Calu3 (cell line): ENCODE measurements at regions not wholly inside any gene's neighbourhood (a gene's known extent, or its start where the extent isn't known, plus 50 kb on each side); places are given as distances from the start of the nearest gene placed in this dataset.

Source experiments
- BruUV-seq: library from RNA; stranded (reverse); fragments of 400-500 nt; replicated peaks from 2 replicates; lab custom pipeline; 2021; lab: Mats Ljungman, UMichigan
- CTCF ChIA-PET: fragments of 300-600 bp; sonication (Branson Sonifier 250); formaldehyde crosslinking; loops from one replicate; lab custom pipeline; 2022; ENCODE audit warnings: antibody characterized with exemption; lab: Charles Lee
- DNase-seq: peaks from one replicate; pipeline ENCODE4 v3.0.0; 2022
- H3K27ac Mint-ChIP-seq: one replicate; pipeline ENCODE4 v1.8.0; 2022; ENCODE audit warnings: mixed read lengths; ENCODE audit not compliant: unreplicated experiment
- H3K27me3 Mint-ChIP-seq: one replicate; pipeline ENCODE4 v1.8.0; 2022; ENCODE audit warnings: mixed read lengths; ENCODE audit not compliant: unreplicated experiment
- H3K36me3 Mint-ChIP-seq: one replicate; pipeline ENCODE4 v1.8.0; 2022; ENCODE audit warnings: mild to moderate bottlenecking, moderate library complexity, mixed read lengths; ENCODE audit not compliant: insufficient read depth, unreplicated experiment
- H3K4me1 Mint-ChIP-seq: one replicate; pipeline ENCODE4 v1.8.0; 2022; ENCODE audit warnings: mild to moderate bottlenecking, low read depth, mixed read lengths; ENCODE audit not compliant: unreplicated experiment
- H3K4me3 Mint-ChIP-seq: one replicate; pipeline ENCODE4 v1.8.0; 2022; ENCODE audit warnings: mild to moderate bottlenecking, low read depth, moderate library complexity, mixed read lengths; ENCODE audit not compliant: unreplicated experiment
- H3K9me3 Mint-ChIP-seq: one replicate; pipeline ENCODE4 v1.8.0; 2022; ENCODE audit warnings: low read depth, mixed read lengths; ENCODE audit not compliant: unreplicated experiment
- intact Hi-C: fragments of 100-400 bp; cut with micrococcal nuclease; formaldehyde crosslinking; loops from one replicate; pipeline ENCODE4 v1.10.0; 2022; ENCODE audit not compliant: unreplicated experiment
- TF ChIP-seq, protein P1 (sequence below): fragments of 200-600 bp; IDR thresholded peaks from one replicate; pipeline ENCODE4 v1.8.0; 2022; ENCODE audit warnings: antibody characterized with exemption; ENCODE audit not compliant: unreplicated experiment

DNA sequence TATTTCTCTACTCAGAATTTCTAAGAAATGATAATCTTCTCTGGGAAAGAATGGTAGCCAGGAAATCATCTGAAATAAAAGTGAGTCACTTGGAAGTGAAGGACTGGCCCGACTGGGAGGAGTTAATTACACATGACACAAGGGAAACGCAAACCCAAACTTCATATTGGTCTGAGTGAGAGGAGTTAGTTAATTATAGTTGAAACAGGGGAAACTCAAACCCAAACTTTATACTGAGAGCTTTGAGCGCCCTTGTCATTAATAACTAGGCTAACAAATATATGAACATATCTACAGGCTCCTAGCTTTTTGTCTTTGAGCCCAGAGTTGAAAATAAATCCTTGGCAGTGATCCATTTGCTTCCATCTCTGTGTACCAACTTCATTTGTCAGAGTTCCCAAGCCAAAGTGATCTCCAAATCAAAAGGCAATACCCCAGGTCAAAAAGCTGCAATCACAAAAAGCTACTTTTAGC lies 187.8 kb upstream of the COL3A1 start:
- intact Hi-C loops, result no loop called here
- TF ChIP-seq, protein P1, sequence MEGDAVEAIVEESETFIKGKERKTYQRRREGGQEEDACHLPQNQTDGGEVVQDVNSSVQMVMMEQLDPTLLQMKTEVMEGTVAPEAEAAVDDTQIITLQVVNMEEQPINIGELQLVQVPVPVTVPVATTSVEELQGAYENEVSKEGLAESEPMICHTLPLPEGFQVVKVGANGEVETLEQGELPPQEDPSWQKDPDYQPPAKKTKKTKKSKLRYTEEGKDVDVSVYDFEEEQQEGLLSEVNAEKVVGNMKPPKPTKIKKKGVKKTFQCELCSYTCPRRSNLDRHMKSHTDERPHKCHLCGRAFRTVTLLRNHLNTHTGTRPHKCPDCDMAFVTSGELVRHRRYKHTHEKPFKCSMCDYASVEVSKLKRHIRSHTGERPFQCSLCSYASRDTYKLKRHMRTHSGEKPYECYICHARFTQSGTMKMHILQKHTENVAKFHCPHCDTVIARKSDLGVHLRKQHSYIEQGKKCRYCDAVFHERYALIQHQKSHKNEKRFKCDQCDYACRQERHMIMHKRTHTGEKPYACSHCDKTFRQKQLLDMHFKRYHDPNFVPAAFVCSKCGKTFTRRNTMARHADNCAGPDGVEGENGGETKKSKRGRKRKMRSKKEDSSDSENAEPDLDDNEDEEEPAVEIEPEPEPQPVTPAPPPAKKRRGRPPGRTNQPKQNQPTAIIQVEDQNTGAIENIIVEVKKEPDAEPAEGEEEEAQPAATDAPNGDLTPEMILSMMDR, result no peak
- Mint-ChIP-seq H3K4me1 (peaks cover 8% of the 10 kb centered on the region), H3K27me3 (no peaks in the 10 kb centered on the region), H3K36me3 (no peaks in the 10 kb centered on the region), H3K9me3 (no peaks in the 10 kb centered on the region), H3K27ac (no peak overlapping the region), H3K4me3 (no peak overlapping the region)
- no peak for DNase-seq
- BruUV-seq, result no TSS peak
- CTCF ChIA-PET, result interaction anchor here (0.7 kb wide), 1 partner anchor 1464 kb away, joined by 3 read pairs; no protein-coding TSS in a partner anchor

DNA sequence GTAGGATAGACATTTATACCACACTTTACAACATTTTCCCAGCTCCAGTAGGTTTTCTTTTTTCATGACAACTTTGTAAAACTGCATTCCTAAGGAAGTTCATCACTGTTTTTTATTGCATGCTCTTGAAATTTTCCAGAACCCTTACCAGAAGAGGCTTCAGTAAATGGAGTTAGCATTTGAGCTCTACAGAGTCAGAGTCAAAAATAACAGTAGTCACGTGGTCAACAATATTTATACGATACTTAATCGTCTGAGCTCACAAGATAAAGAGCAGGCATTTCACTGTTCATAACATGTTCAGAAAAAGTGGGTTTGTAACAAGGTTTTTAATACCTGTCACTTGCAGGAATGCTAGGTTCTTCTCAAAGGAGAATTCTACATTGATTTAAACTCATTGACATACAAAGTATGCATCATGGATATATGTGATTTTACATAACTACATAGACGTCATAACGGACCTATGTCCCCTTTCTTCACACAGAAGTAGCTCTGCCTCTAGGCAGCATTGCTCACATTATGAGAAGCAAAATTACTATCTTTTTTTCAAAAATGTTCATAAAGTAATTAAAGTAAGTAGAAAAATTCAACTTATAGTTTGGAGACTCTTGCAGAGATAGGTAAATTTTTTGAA lies 187.0 kb upstream of the COL3A1 start:
- Mint-ChIP-seq H3K4me3 (no peak overlapping the region), H3K9me3 (no peaks in the 10 kb centered on the region), H3K36me3 (no peaks in the 10 kb centered on the region), H3K27me3 (no peaks in the 10 kb centered on the region), H3K4me1 (peaks cover 8% of the 10 kb centered on the region), H3K27ac (no peak overlapping the region)
- TF ChIP-seq, protein P1, result no peak
- BruUV-seq, result no TSS peak
- CTCF ChIA-PET, result interaction anchor here (0.7 kb wide), 1 partner anchor 1465 kb away, joined by 3 read pairs; no protein-coding TSS in a partner anchor
- intact Hi-C loops, result no loop called here
- DNase-seq, result no peak

DNA sequence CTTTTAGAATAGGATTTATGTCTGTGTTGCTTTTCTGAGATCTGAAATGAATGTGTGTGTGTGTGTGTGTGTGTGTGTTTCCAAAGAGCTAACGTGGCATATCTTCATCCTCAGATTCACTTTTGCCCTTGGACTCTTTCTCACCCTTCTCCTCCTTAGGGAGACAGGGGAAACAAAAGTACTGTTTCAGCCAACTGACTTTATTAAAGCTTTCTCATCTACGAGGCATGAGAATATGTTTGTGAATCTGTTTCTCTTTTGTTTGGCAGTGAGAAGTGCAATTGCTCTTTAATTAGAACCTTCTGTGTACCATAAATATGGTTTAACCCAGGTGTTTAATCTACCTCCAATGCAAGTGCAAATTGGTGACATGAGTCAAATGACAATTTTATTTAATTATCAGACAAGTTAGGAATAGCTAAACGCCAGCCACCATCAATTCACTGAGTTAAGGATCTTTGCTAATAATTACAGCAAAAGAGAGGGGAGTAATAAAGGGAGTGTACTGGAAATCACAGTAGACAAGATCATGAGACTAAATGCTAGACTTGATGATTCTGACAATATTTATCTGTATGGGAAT lies 186.4 kb upstream of the COL3A1 start:
- H3K9me3 Mint-ChIP-seq, result no peaks in the 10 kb centered on the region
- CTCF ChIA-PET, result no interaction called here
- intact Hi-C loops, result no loop called here
- BruUV-seq, result no TSS peak
- TF ChIP-seq, protein P1, result no peak
- no peaks in the 10 kb centered on the region for H3K27me3 Mint-ChIP-seq
- no peak for DNase-seq
- no peaks in the 10 kb centered on the region for H3K36me3 Mint-ChIP-seq
- no peak overlapping the region for H3K27ac Mint-ChIP-seq
- no peak overlapping the region for H3K4me3 Mint-ChIP-seq
- peaks cover 8% of the 10 kb centered on the region for H3K4me1 Mint-ChIP-seq

DNA sequence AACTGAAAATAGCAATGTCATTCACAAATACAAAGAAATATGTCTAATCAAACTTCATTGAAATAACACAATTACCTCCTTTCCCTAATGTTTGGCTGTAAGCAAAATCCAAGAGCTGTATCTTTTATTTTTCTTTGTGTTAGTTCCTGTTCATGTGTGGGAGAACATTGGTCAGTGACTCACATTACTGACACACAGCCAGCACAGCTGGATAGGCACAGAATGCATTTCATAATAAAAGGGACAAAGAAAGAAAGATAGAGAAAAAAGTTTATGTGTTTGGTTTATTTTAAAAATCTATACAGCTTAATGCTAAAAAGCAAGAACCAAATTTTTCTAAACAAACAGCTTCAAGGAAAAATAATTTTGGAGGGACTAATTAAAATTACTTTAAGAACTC lies 185.6 kb upstream of the COL3A1 start:
- peak; percentile 11 for DNase-seq
- Mint-ChIP-seq H3K36me3 (no peaks in the 10 kb centered on the region), H3K4me3 (no peak overlapping the region), H3K27ac (no peak overlapping the region), H3K27me3 (no peaks in the 10 kb centered on the region), H3K9me3 (no peaks in the 10 kb centered on the region), H3K4me1 (peaks cover 8% of the 10 kb centered on the region)
- intact Hi-C loops, result no loop called here
- TF ChIP-seq, protein P1, result no peak
- no TSS peak for BruUV-seq
- CTCF ChIA-PET, result no interaction called here
